GM10266 (cell line): ENCODE measurements at regions not wholly inside any gene's neighbourhood (a gene's known extent, or its start where the extent isn't known, plus 50 kb on each side); places are given as distances from the start of the nearest gene placed in this dataset.

Source experiments
- DNase-seq: peaks from one replicate; pipeline ENCODE4 v3.0.0; 2012; ENCODE audit errors: extremely low spot score
- TF ChIP-seq, protein P1 (sequence below): IDR thresholded peaks from 2 replicates; pipeline ENCODE4 v1.5.1; 2012; ENCODE audit warnings: mild to moderate bottlenecking, low read depth; ENCODE audit not compliant: control insufficient read depth, insufficient read depth; ENCODE audit errors: missing control alignments

DNA sequence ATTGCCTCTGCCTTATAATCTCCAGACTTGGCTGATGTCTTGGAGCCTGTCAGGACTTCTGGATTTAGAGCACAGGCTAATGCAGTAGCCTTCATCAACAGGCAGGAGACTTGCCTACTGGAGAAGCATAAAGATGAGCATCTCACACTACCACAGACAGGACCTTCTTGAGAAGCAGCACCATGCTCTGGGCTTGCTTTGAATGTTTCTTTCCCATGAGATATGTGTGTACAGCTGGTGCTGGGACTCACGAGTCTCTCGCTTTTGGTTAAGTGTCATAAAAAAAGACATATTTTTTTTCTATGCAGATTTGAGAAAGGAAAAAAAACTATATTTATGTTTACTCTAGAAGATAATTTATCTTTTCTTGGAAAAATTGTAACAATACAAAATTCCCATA lies 671.3 kb downstream of the MRPL39 start:
- TF ChIP-seq, protein P1, sequence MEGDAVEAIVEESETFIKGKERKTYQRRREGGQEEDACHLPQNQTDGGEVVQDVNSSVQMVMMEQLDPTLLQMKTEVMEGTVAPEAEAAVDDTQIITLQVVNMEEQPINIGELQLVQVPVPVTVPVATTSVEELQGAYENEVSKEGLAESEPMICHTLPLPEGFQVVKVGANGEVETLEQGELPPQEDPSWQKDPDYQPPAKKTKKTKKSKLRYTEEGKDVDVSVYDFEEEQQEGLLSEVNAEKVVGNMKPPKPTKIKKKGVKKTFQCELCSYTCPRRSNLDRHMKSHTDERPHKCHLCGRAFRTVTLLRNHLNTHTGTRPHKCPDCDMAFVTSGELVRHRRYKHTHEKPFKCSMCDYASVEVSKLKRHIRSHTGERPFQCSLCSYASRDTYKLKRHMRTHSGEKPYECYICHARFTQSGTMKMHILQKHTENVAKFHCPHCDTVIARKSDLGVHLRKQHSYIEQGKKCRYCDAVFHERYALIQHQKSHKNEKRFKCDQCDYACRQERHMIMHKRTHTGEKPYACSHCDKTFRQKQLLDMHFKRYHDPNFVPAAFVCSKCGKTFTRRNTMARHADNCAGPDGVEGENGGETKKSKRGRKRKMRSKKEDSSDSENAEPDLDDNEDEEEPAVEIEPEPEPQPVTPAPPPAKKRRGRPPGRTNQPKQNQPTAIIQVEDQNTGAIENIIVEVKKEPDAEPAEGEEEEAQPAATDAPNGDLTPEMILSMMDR, result no peak
- no peak for DNase-seq

DNA sequence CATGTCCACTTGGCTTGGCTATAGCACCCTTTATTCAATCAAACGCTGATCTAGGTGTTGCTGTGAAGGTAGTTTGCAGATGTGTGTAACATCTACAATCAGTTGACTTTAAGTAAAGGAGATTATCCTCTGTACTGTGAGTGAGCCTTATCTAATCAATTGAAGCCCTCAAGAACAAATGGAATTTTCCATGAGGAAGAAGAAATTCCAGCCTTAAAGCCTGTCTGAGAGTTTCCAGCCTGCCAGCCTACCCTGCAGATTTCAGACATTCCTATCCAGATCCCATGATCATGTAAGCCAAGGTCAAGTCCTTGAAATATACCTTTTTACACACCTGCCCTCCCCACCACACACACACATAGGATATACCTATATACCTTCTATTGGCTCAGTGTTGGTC lies 696.7 kb downstream of the MRPL39 start:
- no peak for DNase-seq
- TF ChIP-seq, protein P1, result no peak

DNA sequence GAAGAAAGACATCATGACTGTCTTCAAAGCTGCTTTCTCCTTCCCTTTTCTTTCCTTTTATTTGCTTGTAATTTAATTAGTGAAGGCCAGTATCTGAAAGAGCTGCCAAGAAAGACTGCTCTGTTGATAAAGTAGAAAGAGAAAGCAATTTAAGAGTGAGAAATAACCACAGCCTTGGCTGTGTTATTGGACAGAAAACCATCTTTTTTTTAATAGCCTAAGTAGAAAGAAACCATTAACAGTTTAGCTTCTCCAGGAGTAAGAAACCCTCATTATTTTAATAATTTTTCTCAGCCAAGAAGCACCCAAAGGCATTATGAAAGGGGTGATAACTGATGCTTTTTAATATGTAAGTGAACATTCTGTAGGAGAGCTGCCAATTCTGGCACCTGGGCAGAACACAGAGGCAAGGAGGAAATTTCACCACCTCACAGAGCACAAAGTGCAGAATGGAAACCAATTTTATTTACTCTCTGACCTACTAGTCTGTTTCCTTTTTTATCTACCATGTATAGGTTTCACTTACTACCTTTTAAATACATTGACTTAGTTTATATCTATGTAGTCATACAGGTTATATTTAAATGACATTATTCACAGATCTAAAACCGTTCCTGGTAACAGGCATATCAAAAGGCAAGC lies 703.2 kb downstream of the MRPL39 start:
- TF ChIP-seq, protein P1, result no peak

DNA sequence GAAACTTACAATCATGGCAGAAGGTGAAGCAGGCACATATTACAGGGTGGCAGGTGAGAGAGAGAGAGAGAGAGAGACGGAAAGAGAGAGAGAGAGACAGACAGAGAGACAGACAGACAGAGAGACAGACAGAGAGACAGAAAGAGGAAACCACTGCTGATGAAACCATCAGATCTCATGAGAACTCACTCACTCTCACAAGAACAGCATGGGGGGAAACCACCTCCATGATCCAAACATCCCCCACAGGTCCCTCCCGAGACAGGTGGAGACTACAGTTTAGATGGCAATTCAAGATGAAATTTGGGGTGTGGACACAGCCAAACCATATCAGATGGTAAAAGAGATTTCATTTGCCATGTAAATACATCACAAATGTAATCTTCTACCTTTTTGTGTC lies 708.1 kb downstream of the MRPL39 start:
- TF ChIP-seq, protein P1, result no peak

More for the DNA sequence above, 703.2 kb downstream of the MRPL39 start:
- no peak for DNase-seq

DNA sequence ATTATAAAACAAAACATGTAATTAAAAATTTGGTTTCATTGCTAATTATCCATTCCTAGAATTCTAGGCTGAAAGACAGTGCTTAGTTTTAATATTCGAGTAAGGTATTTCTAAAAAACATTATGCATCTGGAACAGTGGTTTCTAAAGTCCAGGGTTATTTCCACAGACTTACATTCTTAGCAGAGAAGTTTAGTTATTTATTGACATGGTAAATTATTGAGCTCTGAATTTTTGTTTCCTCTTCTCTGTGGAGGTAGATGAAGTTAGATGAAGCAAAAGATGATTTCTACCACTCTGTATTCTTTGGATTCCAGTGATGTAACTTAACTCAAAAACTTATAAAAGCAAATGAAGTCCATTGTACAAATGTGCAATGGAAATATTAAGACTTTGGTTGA lies 709.4 kb downstream of the MRPL39 start:
- DNase-seq, result no peak
- TF ChIP-seq, protein P1, result no peak

More for the DNA sequence above, 708.1 kb downstream of the MRPL39 start:
- DNase-seq, result no peak

DNA sequence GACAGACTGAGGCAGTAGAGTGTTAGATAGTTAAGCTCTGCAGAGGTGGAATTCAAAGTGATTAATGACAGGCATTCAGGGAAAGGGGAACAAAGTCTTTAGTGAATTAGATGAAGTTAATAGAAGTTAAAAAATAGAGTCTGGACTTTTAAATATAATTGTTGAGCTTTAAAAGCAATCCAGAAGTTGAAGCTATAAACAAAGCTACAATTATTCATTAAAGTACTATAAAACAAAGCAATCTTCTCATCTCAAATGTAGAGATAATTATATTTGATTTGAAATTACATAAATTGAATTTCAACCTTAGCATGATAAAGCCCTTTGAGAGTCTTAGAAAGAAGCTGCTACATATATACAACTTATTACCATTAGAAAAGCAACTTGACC lies 710.6 kb downstream of the MRPL39 start:
- TF ChIP-seq, protein P1, result no peak
- DNase-seq, result no peak

DNA sequence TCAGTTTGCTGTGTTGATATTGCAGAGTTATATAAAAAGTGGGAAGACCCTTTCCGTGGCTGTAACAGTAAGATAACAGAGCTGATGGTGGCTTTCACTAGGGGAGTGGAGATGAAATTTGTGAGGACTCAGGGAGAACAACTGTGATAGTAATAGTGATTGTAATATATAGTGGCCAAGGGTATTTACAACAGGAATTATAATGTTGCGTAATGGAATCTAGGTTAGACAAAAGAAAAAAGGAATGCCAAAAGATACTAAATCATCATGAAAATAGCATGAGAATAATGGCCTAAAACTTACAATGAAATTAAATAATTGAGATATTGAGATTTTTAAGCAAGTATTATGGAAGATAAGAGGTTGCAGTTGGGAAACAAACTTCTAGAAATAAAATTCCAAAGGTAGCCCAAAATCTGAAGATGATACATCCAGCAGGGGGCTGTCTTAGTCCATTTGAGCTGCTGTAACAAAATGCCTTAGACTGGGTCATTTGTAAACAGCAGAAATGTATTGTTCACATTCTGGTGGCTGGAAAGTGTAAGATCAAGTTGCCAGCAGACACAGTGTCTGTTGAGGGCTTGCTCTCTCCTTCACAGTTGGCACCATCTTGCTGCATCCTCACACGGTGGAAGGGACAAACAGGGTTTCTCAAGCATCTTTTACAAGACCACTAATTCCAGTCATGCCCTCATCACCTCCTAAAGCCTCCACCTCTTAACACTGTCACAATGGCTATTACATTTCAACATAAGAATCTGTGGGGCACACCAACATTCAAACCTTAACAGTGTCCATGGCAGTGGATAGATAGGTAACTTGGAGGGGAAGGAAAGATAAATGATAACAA lies 711.2 kb downstream of the MRPL39 start:
- TF ChIP-seq, protein P1, result peak; percentile 41
- peak; percentile 2 for DNase-seq
